ENCODE measurements at regions not wholly inside any gene's neighbourhood (a gene's known extent, or its start where the extent isn't known, plus 50 kb on each side); places are given as distances from the start of the nearest gene placed in this dataset.

GRCh38 chr1:56395776-56396175, 183.6 kb downstream of the PLPP3 start:
- H3K27me3 Mint-ChIP-seq (ENCODE audit: low read depth in 2 of 2) = peaks cover 0 to 2% of the 10 kb centered on the region in 2 donors
- Histone ChIP-seq H3K27ac (ENCODE audit: low read length) (no peak overlapping the region), H3K4me3 (ENCODE audit: low read length) (no peak overlapping the region), H3K4me1 (ENCODE audit: control insufficient read depth, insufficient read depth, low read length) (no peaks in the 10 kb centered on the region), H3K9me3 (ENCODE audit: control insufficient read depth, insufficient read depth, low read length) (no peaks in the 10 kb centered on the region), H3K27me3 (ENCODE audit: control insufficient read depth, insufficient read depth, low read length) (peaks cover 3% of the 10 kb centered on the region), H3K36me3 (ENCODE audit: control insufficient read depth, insufficient read depth, low read length) (no peaks in the 10 kb centered on the region)
- DNase-seq = no peak
- ATAC-seq = no peak
- WGBS (ENCODE audit: insufficient coverage) = 94% methylated on average over 2 of the region's 2 CpGs
- H3K9me3 Mint-ChIP-seq = peaks cover 0 to 2% of the 10 kb centered on the region in 2 donors
- H3K4me3 Mint-ChIP-seq = no peak overlapping the region
- no peaks in the 10 kb centered on the region for H3K4me1 Mint-ChIP-seq
- H3K27ac Mint-ChIP-seq = no peak overlapping the region
- intact Hi-C loops (cut with micrococcal nuclease) = no loop called here
- TF ChIP-seq CTCF (IDR thresholded peaks at IDR 0.05) = no peak
- no peaks in the 10 kb centered on the region for H3K36me3 Mint-ChIP-seq

GRCh38 chr1:56394298-56394697, 185.1 kb downstream of the PLPP3 start:
- no peaks in the 10 kb centered on the region for H3K4me1 ChIP-seq (ENCODE audit: control insufficient read depth, insufficient read depth, low read length)
- intact Hi-C loops (cut with micrococcal nuclease) = no loop called here
- TF ChIP-seq CTCF (IDR thresholded peaks at IDR 0.05) = no peak
- peaks cover 3% of the 10 kb centered on the region for H3K27me3 ChIP-seq (ENCODE audit: control insufficient read depth, insufficient read depth, low read length)
- DNase-seq (no peak), ATAC-seq (no peak)
- no peaks in the 10 kb centered on the region for H3K36me3 ChIP-seq (ENCODE audit: control insufficient read depth, insufficient read depth, low read length)
- Mint-ChIP-seq H3K36me3 (no peaks in the 10 kb centered on the region), H3K4me1 (no peaks in the 10 kb centered on the region), H3K9me3 (peaks cover 0 to 2% of the 10 kb centered on the region in 2 donors), H3K4me3 (no peak overlapping the region), H3K27ac (no peak overlapping the region), H3K27me3 (ENCODE audit: low read depth in 2 of 2) (peaks cover 0 to 2% of the 10 kb centered on the region in 2 donors)
- no peak overlapping the region for H3K27ac ChIP-seq (ENCODE audit: low read length)
- WGBS (ENCODE audit: insufficient coverage) = 83% methylated on average over 6 of the region's 6 CpGs
- no peaks in the 10 kb centered on the region for H3K9me3 ChIP-seq (ENCODE audit: control insufficient read depth, insufficient read depth, low read length)
- no peak overlapping the region for H3K4me3 ChIP-seq (ENCODE audit: low read length)

DNA sequence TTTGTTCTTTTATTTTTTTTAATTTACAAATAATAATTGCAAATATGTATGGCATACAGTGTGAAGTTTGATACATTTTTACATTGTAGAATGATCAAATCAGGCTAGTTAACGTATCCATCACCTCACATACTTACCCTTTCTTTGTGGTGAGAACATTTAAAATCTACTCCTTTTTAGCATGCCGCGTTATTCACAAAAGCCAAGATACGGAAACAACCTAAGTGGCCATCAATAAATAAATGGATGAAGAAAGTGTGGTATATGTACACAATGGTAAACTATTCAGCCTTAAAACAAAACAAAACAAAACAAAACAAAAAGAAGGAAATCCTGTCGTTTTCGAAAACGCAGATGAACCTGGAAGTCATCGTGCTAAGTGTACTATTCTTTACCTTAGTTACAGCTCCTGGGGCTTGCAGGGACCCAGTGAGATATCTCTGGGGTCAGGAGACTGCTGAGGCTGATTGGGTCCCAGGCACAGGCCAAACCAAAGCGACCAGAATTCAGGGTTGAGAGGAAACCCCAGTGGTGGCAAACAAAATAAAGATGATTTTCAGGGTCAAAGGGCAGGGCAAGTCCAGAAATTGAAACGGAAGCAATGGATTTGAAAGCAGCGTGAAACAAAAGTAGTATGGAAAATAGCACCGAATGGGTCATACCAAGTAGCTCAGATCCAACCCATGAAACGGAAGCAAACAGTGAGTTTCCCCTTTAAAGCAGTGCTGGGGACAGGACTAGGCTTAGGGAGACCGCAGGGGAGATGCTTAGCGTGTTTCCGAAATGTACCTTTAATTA, 188.2 kb downstream of the PLPP3 start:
- DNase-seq (no peak), ATAC-seq (no peak)
- H3K9me3 Mint-ChIP-seq = no peaks in the 10 kb centered on the region
- Histone ChIP-seq H3K4me1 (ENCODE audit: control insufficient read depth, insufficient read depth, low read length) (no peaks in the 10 kb centered on the region), H3K9me3 (ENCODE audit: control insufficient read depth, insufficient read depth, low read length) (no peaks in the 10 kb centered on the region), H3K36me3 (ENCODE audit: control insufficient read depth, insufficient read depth, low read length) (no peaks in the 10 kb centered on the region), H3K27me3 (ENCODE audit: control insufficient read depth, insufficient read depth, low read length) (no peaks in the 10 kb centered on the region), H3K4me3 (ENCODE audit: low read length) (no peak overlapping the region), H3K27ac (ENCODE audit: low read length) (no peak overlapping the region)
- no peaks in the 10 kb centered on the region for H3K4me1 Mint-ChIP-seq
- H3K27ac Mint-ChIP-seq = no peak overlapping the region
- peaks cover 0 to 5% of the 10 kb centered on the region in 2 donors for H3K27me3 Mint-ChIP-seq (ENCODE audit: low read depth in 2 of 2)
- no peak for TF ChIP-seq CTCF (IDR thresholded peaks at IDR 0.05)
- WGBS (ENCODE audit: insufficient coverage) = 92% methylated on average over 12 of the region's 16 CpGs
- intact Hi-C loops (cut with micrococcal nuclease) = no loop called here
- no peak overlapping the region for H3K4me3 Mint-ChIP-seq
- H3K36me3 Mint-ChIP-seq = no peaks in the 10 kb centered on the region
